ENCODE measurements at regions not wholly inside any gene's neighbourhood (a gene's known extent, or its start where the extent isn't known, plus 50 kb on each side); places are given as distances from the start of the nearest gene placed in this dataset.

- Histone ChIP-seq H3K4me2 (ENCODE audit: low read length) (no peak overlapping the region), H3F3A (ENCODE audit: insufficient read depth, low read length, poor library complexity, severe bottlenecking) (no peaks in the 10 kb centered on the region), H2AFZ (ENCODE audit: low read depth, low read length) (no peak overlapping the region), H4K20me1 (ENCODE audit: insufficient read depth) (no peaks in the 10 kb centered on the region), H3K4me3 (ENCODE audit: low read length) (no peak overlapping the region), H3K27ac (ENCODE audit: low read length) (no peak overlapping the region), H3K9me2 (ENCODE audit: insufficient read depth, low read length) (no peaks in the 10 kb centered on the region), H3K9ac (ENCODE audit: low read length) (no peak overlapping the region), H3K36me3 (ENCODE audit: insufficient read depth, low read length) (no peaks in the 10 kb centered on the region), H3K27me3 (ENCODE audit: insufficient read depth, low read depth, low read length) (no peaks in the 10 kb centered on the region), H3K79me2 (replicated peaks; ENCODE audit: insufficient read depth, low read length) (no peaks in the 10 kb centered on the region), H3K9me3 (ENCODE audit: low read length) (no peaks in the 10 kb centered on the region)
- no peak for TF ChIP-seq REST (IDR thresholded peaks at IDR 0.05; ENCODE audit: borderline replicate concordance)
- no peak for TF ChIP-seq EP300 (conservative IDR thresholded peaks at IDR 0.05; ENCODE audit: poor library complexity, severe bottlenecking)
- no peak for TF ChIP-seq CTCF (IDR thresholded peaks at IDR 0.05; ENCODE audit: poor library complexity, severe bottlenecking)
- TF ChIP-seq RAD21 (conservative IDR thresholded peaks at IDR 0.05) = no peak
- no peak for TF ChIP-seq MXI1 (conservative IDR thresholded peaks at IDR 0.05; ENCODE audit: poor library complexity, severe bottlenecking)
- TF ChIP-seq TAF1 (IDR thresholded peaks at IDR 0.05; ENCODE audit: low read depth) = no peak
- TF ChIP-seq SMC3 (conservative IDR thresholded peaks at IDR 0.05; ENCODE audit: poor library complexity) = no peak
- no peak for TF ChIP-seq POLR2AphosphoS5 (IDR thresholded peaks at IDR 0.05)
- no peak for TF ChIP-seq EZH2 (IDR thresholded peaks at IDR 0.05; ENCODE audit: borderline replicate concordance, insufficient read depth, low read length, poor library complexity, severe bottlenecking)
Observed at GRCh38 chr17:79201536-79202227, 127.1 kb downstream of the ENGASE start.

DNA sequence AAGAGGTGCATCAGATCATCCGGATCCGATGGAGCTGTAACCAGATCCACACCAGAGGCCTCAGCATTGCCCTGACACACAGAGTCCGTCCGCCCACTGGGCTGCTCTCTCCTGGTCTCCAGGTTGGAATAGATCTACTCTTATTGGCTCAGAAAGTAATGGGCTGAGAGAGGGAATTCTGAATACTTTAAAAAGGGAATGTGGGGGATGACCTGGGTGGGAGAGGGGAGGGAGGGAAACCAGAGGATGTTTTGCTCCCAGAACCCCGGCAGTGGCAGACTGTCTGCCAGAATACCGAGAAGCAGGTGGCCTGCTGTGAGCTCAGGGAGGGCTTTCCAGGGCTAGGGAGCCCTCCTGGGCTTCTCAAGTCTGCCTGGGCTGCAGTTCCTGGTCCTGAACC lies 126.5 kb downstream of the ENGASE start:
- Histone ChIP-seq H3K9me2 (ENCODE audit: insufficient read depth, low read length) (no peaks in the 10 kb centered on the region), H2AFZ (ENCODE audit: low read depth, low read length) (no peak overlapping the region)
- TF ChIP-seq MXI1 (conservative IDR thresholded peaks at IDR 0.05; ENCODE audit: poor library complexity, severe bottlenecking) (no peak), EZH2 (IDR thresholded peaks at IDR 0.05; ENCODE audit: borderline replicate concordance, insufficient read depth, low read length, poor library complexity, severe bottlenecking) (no peak), POLR2AphosphoS5 (IDR thresholded peaks at IDR 0.05) (no peak), TAF1 (IDR thresholded peaks at IDR 0.05; ENCODE audit: low read depth) (no peak), SMC3 (conservative IDR thresholded peaks at IDR 0.05; ENCODE audit: poor library complexity) (no peak), REST (IDR thresholded peaks at IDR 0.05; ENCODE audit: borderline replicate concordance) (no peak), CTCF (IDR thresholded peaks at IDR 0.05; ENCODE audit: poor library complexity, severe bottlenecking) (no peak), EP300 (conservative IDR thresholded peaks at IDR 0.05; ENCODE audit: poor library complexity, severe bottlenecking) (no peak), RAD21 (conservative IDR thresholded peaks at IDR 0.05) (no peak)

More for the DNA sequence above, 126.5 kb downstream of the ENGASE start:
- no peak overlapping the region for H3K4me2 ChIP-seq (ENCODE audit: low read length)
- H3K9ac ChIP-seq (ENCODE audit: low read length) = no peak overlapping the region
- no peak overlapping the region for H3K27ac ChIP-seq (ENCODE audit: low read length)
- H3K4me3 ChIP-seq (ENCODE audit: low read length) = no peak overlapping the region
- no peaks in the 10 kb centered on the region for H3K36me3 ChIP-seq (ENCODE audit: insufficient read depth, low read length)
- no peaks in the 10 kb centered on the region for H3K27me3 ChIP-seq (ENCODE audit: insufficient read depth, low read depth, low read length)
- H3K9me3 ChIP-seq (ENCODE audit: low read length) = no peaks in the 10 kb centered on the region
- no peaks in the 10 kb centered on the region for H3F3A ChIP-seq (ENCODE audit: insufficient read depth, low read length, poor library complexity, severe bottlenecking)
- H3K79me2 ChIP-seq (replicated peaks; ENCODE audit: insufficient read depth, low read length) = no peaks in the 10 kb centered on the region
- no peaks in the 10 kb centered on the region for H4K20me1 ChIP-seq (ENCODE audit: insufficient read depth)

Data from neural cell (in vitro differentiated cells).